Aorta (tissue), 5 donors: ENCODE measurements at regions not wholly inside any gene's neighbourhood (a gene's known extent, or its start where the extent isn't known, plus 50 kb on each side); places are given as distances from the start of the nearest gene placed in this dataset.
"Not testable (repeated sequence)": the region's sequence is repeated elsewhere in the genome, so short reads cannot be mapped to it uniquely, and the experiment has no call there.

ENCODE experiments used
- ATAC-seq: fragments of 200-7000 bp; cut with Tn5 transposase; one replicate; pipeline ENCODE4 v1.9.1; 2022; ENCODE audit warnings: moderate library complexity; ENCODE audit not compliant: low FRiP score
- DNase-seq, 2 donors: peaks; one replicate each; pipeline ENCODE4 v3.0.0-alpha.2; 2020
- H3K27ac ChIP-seq, 2 donors: one replicate each; pipeline ENCODE4 v1.5.1; 2013; ENCODE audit warnings: low read length in 2 of 2, mild to moderate bottlenecking in 2 of 2, moderate library complexity in 2 of 2, control low read depth in 1 of 2, inconsistent platforms in 1 of 2, low read depth in 1 of 2
- H3K27me3 ChIP-seq, 2 donors: one replicate each; pipeline ENCODE4 v1.6.1; 2013; ENCODE audit warnings: control low read depth in 1 of 2, low read length in 1 of 2, mild to moderate bottlenecking in 1 of 2, moderate library complexity in 1 of 2; ENCODE audit not compliant: insufficient read depth in 2 of 2, control insufficient read depth in 1 of 2
- H3K36me3 ChIP-seq, 2 donors: one replicate each; pipeline ENCODE4 v1.6.1; 2013; ENCODE audit warnings: control low read depth in 1 of 2, low read length in 1 of 2, mild to moderate bottlenecking in 1 of 2; ENCODE audit not compliant: insufficient read depth in 2 of 2, control insufficient read depth in 1 of 2
- H3K4me1 ChIP-seq, 2 donors: one replicate each; pipeline ENCODE4 v1.6.1; 2013; ENCODE audit warnings: low read length in 2 of 2, control low read depth in 1 of 2, mild to moderate bottlenecking in 1 of 2, moderate library complexity in 1 of 2; ENCODE audit not compliant: insufficient read depth in 2 of 2, control insufficient read depth in 1 of 2
- H3K4me3 ChIP-seq, 2 donors: one replicate each; pipeline ENCODE4 v1.5.1; 2013; ENCODE audit warnings: low read length in 2 of 2, control low read depth in 1 of 2, mild to moderate bottlenecking in 1 of 2
- H3K9me3 ChIP-seq: one replicate; pipeline ENCODE4 v1.6.1; 2013; ENCODE audit warnings: mild to moderate bottlenecking, low read length; ENCODE audit not compliant: control insufficient read depth
- WGBS, 2 donors: extraction: QIAGEN DNeasy Blood & Tissue Kit; methylation state at CpG; one replicate each; pipeline ENCODE4 v1.1.7; 2013; 5-methylcytosine and 5-hydroxymethylcytosine counted together
- intact Hi-C, 2 donors: fragments of 100-400 bp; cut with DNase I; formaldehyde crosslinking; loops; one replicate each; pipeline versions ENCODE4 v1.14.2 to v1.15.0; 2022
- donor health status: healthy with polysubstance abuse.
- donor health status: Bipolar disorder and iron deficiency.
- donor health status: DM: no; HTN: no; CAD: no.
- donor health status: DM: no; HTN: no; CAD: no.
- donor health status: DM: yes; HTN: yes; CAD: no.

- no peaks in the 10 kb centered on the region for H3K9me3 ChIP-seq
- 90 to 96% methylated on average over 2 of the region's 2 CpGs for WGBS, 2 donors
- intact Hi-C loops = no loop called here
- H3K4me3 ChIP-seq = no peak overlapping the region
- no peak overlapping the region for H3K27ac ChIP-seq
- DNase-seq = no peak
- ATAC-seq = no peak
- H3K36me3 ChIP-seq = no peaks in the 10 kb centered on the region
- H3K4me1 ChIP-seq = peaks cover 0 to 2% of the 10 kb centered on the region in 2 donors
- H3K27me3 ChIP-seq = no peaks in the 10 kb centered on the region
Measured at GRCh38 chr2:186946896-186947467, 98.0 kb upstream of the ZSWIM2 start.

GRCh38 chr2:186941853-186942252, 92.9 kb upstream of the ZSWIM2 start:
- Histone ChIP-seq H3K27ac (no peak overlapping the region), H3K27me3 (no peaks in the 10 kb centered on the region), H3K9me3 (no peaks in the 10 kb centered on the region), H3K4me1 (no peaks in the 10 kb centered on the region), H3K4me3 (no peak overlapping the region), H3K36me3 (no peaks in the 10 kb centered on the region)
- WGBS, 2 donors = 66 to 75% methylated on average over 1 of the region's 1 CpG
- DNase-seq (no peak), ATAC-seq (no peak)
- intact Hi-C loops = no loop called here

GRCh38 chr2:186940463-186940862, 91.5 kb upstream of the ZSWIM2 start:
- Histone ChIP-seq H3K4me3 (no peak overlapping the region), H3K27ac (no peak overlapping the region), H3K4me1 (no peaks in the 10 kb centered on the region), H3K36me3 (no peaks in the 10 kb centered on the region), H3K9me3 (no peaks in the 10 kb centered on the region), H3K27me3 (no peaks in the 10 kb centered on the region)
- intact Hi-C loops = no loop called here
- ATAC-seq (no peak), DNase-seq (no peak)
- 66 to 70% methylated on average over 2 of the region's 2 CpGs for WGBS, 2 donors

GRCh38 chr2:186934420-186934819, 85.5 kb upstream of the ZSWIM2 start:
- Histone ChIP-seq H3K27me3 (no peaks in the 10 kb centered on the region), H3K36me3 (no peaks in the 10 kb centered on the region), H3K27ac (no peak overlapping the region), H3K9me3 (no peaks in the 10 kb centered on the region), H3K4me3 (no peak overlapping the region), H3K4me1 (no peaks in the 10 kb centered on the region)
- 72 to 84% methylated on average over 4 of the region's 4 CpGs for WGBS, 2 donors
- intact Hi-C loops = no loop called here
- no peak for ATAC-seq
- no peak for DNase-seq

- no peak for ATAC-seq
- intact Hi-C loops = no loop called here
- DNase-seq = no peak
- Histone ChIP-seq H3K27me3 (no peaks in the 10 kb centered on the region), H3K4me3 (no peak overlapping the region), H3K27ac (no peak overlapping the region), H3K36me3 (no peaks in the 10 kb centered on the region), H3K4me1 (no peaks in the 10 kb centered on the region), H3K9me3 (no peaks in the 10 kb centered on the region)
Measured at GRCh38 chr2:186927867-186928191, 78.9 kb upstream of the ZSWIM2 start.

GRCh38 chr2:186927185-186927866, 78.4 kb upstream of the ZSWIM2 start:
- no peaks in the 10 kb centered on the region for H3K9me3 ChIP-seq
- intact Hi-C loops = no loop called here
- no peak overlapping the region for H3K27ac ChIP-seq
- H3K4me3 ChIP-seq = no peak overlapping the region
- 98 to 99% methylated on average over 4 of the region's 4 CpGs for WGBS, 2 donors
- H3K27me3 ChIP-seq = no peaks in the 10 kb centered on the region
- no peak for DNase-seq
- no peaks in the 10 kb centered on the region for H3K4me1 ChIP-seq
- no peak for ATAC-seq
- no peaks in the 10 kb centered on the region for H3K36me3 ChIP-seq

- ATAC-seq (no peak), DNase-seq (no peak)
- no peaks in the 10 kb centered on the region for H3K36me3 ChIP-seq
- H3K27ac ChIP-seq = no peak overlapping the region
- intact Hi-C loops = no loop called here
- WGBS, 2 donors = 42 to 56% methylated on average over 1 of the region's 1 CpG
- no peak overlapping the region for H3K4me3 ChIP-seq
- no peaks in the 10 kb centered on the region for H3K4me1 ChIP-seq
- H3K9me3 ChIP-seq = no peaks in the 10 kb centered on the region
- no peaks in the 10 kb centered on the region for H3K27me3 ChIP-seq
Measured at GRCh38 chr2:186925514-186925913, 76.5 kb upstream of the ZSWIM2 start.

GRCh38 chr2:186922316-186922715, 73.3 kb upstream of the ZSWIM2 start:
- H3K4me3 ChIP-seq, H3K4me1 ChIP-seq, H3K9me3 ChIP-seq, H3K27ac ChIP-seq, H3K36me3 ChIP-seq, DNase-seq, intact Hi-C loops, H3K27me3 ChIP-seq, ATAC-seq: not testable (repeated sequence)
- WGBS, 2 donors = 97 to 100% methylated on average over 3 of the region's 3 CpGs

- Histone ChIP-seq H3K4me1 (no peaks in the 10 kb centered on the region), H3K9me3 (no peaks in the 10 kb centered on the region), H3K36me3 (no peaks in the 10 kb centered on the region), H3K27me3 (no peaks in the 10 kb centered on the region), H3K4me3 (no peak overlapping the region), H3K27ac (no peak overlapping the region)
- ATAC-seq (no peak), DNase-seq (no peak)
- intact Hi-C loops = no loop called here
- 17 to 21% methylated on average over 2 of the region's 2 CpGs for WGBS, 2 donors
Measured at GRCh38 chr2:186919296-186919695, 70.3 kb upstream of the ZSWIM2 start.
